DND-41 (cell line): ENCODE measurements at regions not wholly inside any gene's neighbourhood (a gene's known extent, or its start where the extent isn't known, plus 50 kb on each side); places are given as distances from the start of the nearest gene placed in this dataset.

Source experiments
- CTCF ChIP-seq: IDR thresholded peaks from 2 replicates; pipeline ENCODE4 v1.5.1; 2012; ENCODE audit warnings: borderline replicate concordance, low read length, moderate library complexity, mild to moderate bottlenecking; ENCODE audit not compliant: poor library complexity, severe bottlenecking; ENCODE audit errors: extremely low read depth
- EZH2 ChIP-seq: IDR thresholded peaks from 3 replicates; pipeline ENCODE4 v1.6.1; 2012; ENCODE audit warnings: borderline replicate concordance, low read depth, mild to moderate bottlenecking, moderate library complexity, low read length, inconsistent platforms; ENCODE audit not compliant: severe bottlenecking

DNA sequence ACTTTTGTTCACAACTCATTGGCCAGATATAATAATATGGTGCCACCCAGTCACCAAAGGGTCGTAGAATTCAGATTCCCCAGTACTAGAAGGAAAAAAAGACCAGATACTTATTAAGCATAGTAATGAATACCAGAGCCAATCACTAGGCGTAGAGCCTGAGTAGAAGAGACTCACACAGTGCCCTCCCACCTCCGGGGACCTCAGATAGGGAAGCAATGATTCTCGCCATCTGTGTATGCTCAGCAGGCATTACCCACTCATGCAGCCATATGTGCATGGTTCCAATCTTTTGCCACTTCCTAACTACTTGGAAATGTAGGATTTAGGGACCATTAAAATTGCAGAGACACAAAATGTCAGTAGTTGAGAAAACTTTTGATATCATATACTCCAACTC, 85.3 kb downstream of the C11orf87 start:
- TF ChIP-seq CTCF (no peak), EZH2 (no peak)
